CD4-positive, alpha-beta T cell (primary cell): ENCODE measurements at regions not wholly inside any gene's neighbourhood (a gene's known extent, or its start where the extent isn't known, plus 50 kb on each side); places are given as distances from the start of the nearest gene placed in this dataset.

Source experiments
- ATAC-seq: fragments of 200-7000 bp; cut with Tn5 transposase; one replicate; pipeline ENCODE4 v1.10.0; 2022; ENCODE audit warnings: mild to moderate bottlenecking; ENCODE audit not compliant: poor library complexity
- CTCF ChIA-PET: fragments of 350-600 bp; sonication (Branson Sonifier 250); formaldehyde crosslinking; loops from one replicate; lab custom pipeline; 2021; ENCODE audit warnings: antibody characterized with exemption, inconsistent platforms; lab: Charles Lee
- POLR2A ChIA-PET: fragments of 350-600 bp; sonication (Branson Sonifier 250); formaldehyde crosslinking; loops from one replicate; lab custom pipeline; 2021; ENCODE audit warnings: antibody characterized with exemption, inconsistent platforms; lab: Charles Lee
- DNase-seq, 14 experiments: peaks; one replicate each; pipeline ENCODE4 v3.0.0-alpha.2; 2013 to 2020; ENCODE audit warnings: mixed read lengths in 2 of 14
- H3K27ac ChIP-seq, 2 donors: one replicate each; pipeline versions ENCODE4 v1.5.1 to v1.7.0; 2013; ENCODE audit warnings: low read length in 2 of 2, low read depth in 1 of 2, mild to moderate bottlenecking in 1 of 2
- H3K27me3 ChIP-seq, 2 experiments: 1 replicate in 1 of 2; 2 replicates in 1 of 2; pipeline versions ENCODE4 v1.6.1 to v1.7.0; 2013; ENCODE audit warnings: low read length in 2 of 2, control low read depth in 1 of 2, mild to moderate bottlenecking in 1 of 2, moderate library complexity in 1 of 2; ENCODE audit not compliant: insufficient read depth in 2 of 2, control insufficient read depth in 1 of 2
- H3K36me3 ChIP-seq: one replicate; pipeline ENCODE4 v1.6.1; 2013; ENCODE audit warnings: low read length, control low read depth; ENCODE audit not compliant: insufficient read depth
- H3K4me1 ChIP-seq: one replicate; pipeline ENCODE4 v1.6.1; 2013; ENCODE audit warnings: low read length, control low read depth; ENCODE audit not compliant: insufficient read depth
- H3K4me3 ChIP-seq: one replicate; pipeline ENCODE4 v1.5.1; 2013; ENCODE audit warnings: mild to moderate bottlenecking, low read length, moderate library complexity
- H3K9me3 ChIP-seq, 2 experiments: 1 replicate in 1 of 2; 2 replicates in 1 of 2; pipeline versions ENCODE4 v1.6.1 to v1.7.0; 2013; ENCODE audit warnings: low read length in 2 of 2, mild to moderate bottlenecking in 2 of 2, control low read depth in 1 of 2, moderate library complexity in 1 of 2; ENCODE audit not compliant: control insufficient read depth in 1 of 2, insufficient read depth in 1 of 2
- H3K27ac Mint-ChIP-seq: one replicate; pipeline ENCODE4 v1.8.0; 2020; ENCODE audit warnings: mixed read lengths
- H3K27me3 Mint-ChIP-seq: one replicate; pipeline ENCODE4 v1.8.0; 2021; ENCODE audit warnings: mixed read lengths
- H3K36me3 Mint-ChIP-seq: one replicate; pipeline ENCODE4 v1.8.0; 2021; ENCODE audit warnings: low read depth, mixed read lengths
- H3K4me1 Mint-ChIP-seq: one replicate; pipeline ENCODE4 v1.8.0; 2021; ENCODE audit warnings: low read depth, mixed read lengths
- H3K4me3 Mint-ChIP-seq: one replicate; pipeline ENCODE4 v1.8.0; 2020; ENCODE audit warnings: mild to moderate bottlenecking, mixed read lengths
- H3K9me3 Mint-ChIP-seq: one replicate; pipeline ENCODE4 v1.8.0; 2020; ENCODE audit warnings: mixed read lengths
- CTCF ChIP-seq: fragments of 200-600 bp; IDR thresholded peaks from one replicate; pipeline ENCODE4 v1.8.0; 2022; ENCODE audit warnings: antibody characterized with exemption, mild to moderate bottlenecking
- intact Hi-C, 2 experiments: fragments of 100-400 bp; cut with DNase I in 1 of 2; cut with micrococcal nuclease in 1 of 2; formaldehyde crosslinking; loops; one replicate each; pipeline versions ENCODE4 v1.15.1 to v1.9.0; 2023 to 2025; cut with DNase I, micrococcal nuclease

GRCh38 chr19:31675193-31675913, 326.1 kb upstream of the TSHZ3 start:
- H3K9me3 Mint-ChIP-seq = no peaks in the 10 kb centered on the region
- ChIA-PET POLR2A (no interaction called here), CTCF (no interaction called here)
- intact Hi-C loops = no loop called here
- Histone ChIP-seq H3K9me3 (no peaks in the 10 kb centered on the region), H3K27ac (no peak overlapping the region), H3K27me3 (no peaks in the 10 kb centered on the region), H3K4me3 (no peak overlapping the region), H3K36me3 (no peaks in the 10 kb centered on the region), H3K4me1 (no peaks in the 10 kb centered on the region)
- H3K27ac Mint-ChIP-seq = no peak overlapping the region
- H3K36me3 Mint-ChIP-seq = no peaks in the 10 kb centered on the region
- peaks cover 8% of the 10 kb centered on the region for H3K27me3 Mint-ChIP-seq
- ATAC-seq = no peak
- no peak for TF ChIP-seq CTCF
- H3K4me1 Mint-ChIP-seq = no peaks in the 10 kb centered on the region
- DNase-seq = no peak
- H3K4me3 Mint-ChIP-seq = no peak overlapping the region

GRCh38 chr19:31676271-31677004, 327.2 kb upstream of the TSHZ3 start:
- Mint-ChIP-seq H3K9me3 (no peaks in the 10 kb centered on the region), H3K4me3 (no peak overlapping the region), H3K27me3 (peaks cover 8% of the 10 kb centered on the region), H3K36me3 (no peaks in the 10 kb centered on the region), H3K4me1 (no peaks in the 10 kb centered on the region), H3K27ac (no peak overlapping the region)
- no peaks in the 10 kb centered on the region for H3K36me3 ChIP-seq
- CTCF ChIA-PET = no interaction called here
- no peak for TF ChIP-seq CTCF
- H3K4me3 ChIP-seq = no peak overlapping the region
- H3K4me1 ChIP-seq = no peaks in the 10 kb centered on the region
- DNase-seq (no peak), ATAC-seq (no peak)
- H3K27ac ChIP-seq = no peak overlapping the region
- no peaks in the 10 kb centered on the region for H3K9me3 ChIP-seq
- intact Hi-C loops = no loop called here
- H3K27me3 ChIP-seq = no peaks in the 10 kb centered on the region
- POLR2A ChIA-PET = no interaction called here

- Histone ChIP-seq H3K27me3 (no peaks in the 10 kb centered on the region), H3K4me3 (no peak overlapping the region), H3K9me3 (no peaks in the 10 kb centered on the region), H3K27ac (no peak overlapping the region), H3K36me3 (no peaks in the 10 kb centered on the region), H3K4me1 (no peaks in the 10 kb centered on the region)
- Mint-ChIP-seq H3K4me1 (no peaks in the 10 kb centered on the region), H3K4me3 (no peak overlapping the region), H3K36me3 (no peaks in the 10 kb centered on the region), H3K27ac (no peak overlapping the region), H3K9me3 (no peaks in the 10 kb centered on the region), H3K27me3 (peaks cover 4% of the 10 kb centered on the region)
- DNase-seq = no peak
- no peak for TF ChIP-seq CTCF
- POLR2A ChIA-PET = no interaction called here
- no peak for ATAC-seq
- CTCF ChIA-PET = no interaction called here
- intact Hi-C loops = no loop called here
Measured at GRCh38 chr19:31678421-31678820, 329.2 kb upstream of the TSHZ3 start.
